A549 (cell line): ENCODE measurements at regions not wholly inside any gene's neighbourhood (a gene's known extent, or its start where the extent isn't known, plus 50 kb on each side); places are given as distances from the start of the nearest gene placed in this dataset.

Source experiments
- CTCF ChIP-seq: fragments of >200 bp; sonication (Bioruptor Twin); formaldehyde crosslinking; IDR thresholded peaks from 3 replicates; pipeline ENCODE4 v1.5.1; 2016
- EHMT2 ChIP-seq: fragments of 200-600 bp; sonication (generic); IDR thresholded peaks from 2 replicates; pipeline ENCODE4 v1.6.1; 2016; ENCODE audit warnings: antibody characterized with exemption, low read depth, mild to moderate bottlenecking, moderate library complexity
- HES2 ChIP-seq: fragments of >200 bp; sonication (Bioruptor Twin); formaldehyde crosslinking; IDR thresholded peaks from 2 replicates; pipeline ENCODE4 v1.6.1; 2016
- MAX ChIP-seq: IDR thresholded peaks from 2 replicates; pipeline ENCODE4 v1.6.1; 2012

- TF ChIP-seq MAX: no peak
- TF ChIP-seq EHMT2: no peak
- no peak for TF ChIP-seq HES2
- TF ChIP-seq CTCF: no peak
These were observed 374.3 kb upstream of the DCN start for GRCh38 chr12:91556909-91557308.
